Loucy (cell line): ENCODE measurements at regions not wholly inside any gene's neighbourhood (a gene's known extent, or its start where the extent isn't known, plus 50 kb on each side); places are given as distances from the start of the nearest gene placed in this dataset.

ENCODE experiments used
- H2AFZ ChIP-seq: fragments of 200-600 bp; sonication (generic); 2 replicates; pipeline ENCODE4 v1.6.0; 2016; ENCODE audit warnings: antibody characterized with exemption, mild to moderate bottlenecking, low read length, moderate library complexity
- H3F3A ChIP-seq: fragments of 200-600 bp; 2 replicates; pipeline ENCODE4 v1.6.0; 2016; ENCODE audit warnings: antibody characterized with exemption, low read depth, mild to moderate bottlenecking
- H3K27me3 ChIP-seq: fragments of 200-600 bp; sonication (generic); 2 replicates; pipeline ENCODE4 v1.6.1; 2014; ENCODE audit warnings: low read length, mild to moderate bottlenecking; ENCODE audit not compliant: insufficient read depth, poor library complexity, severe bottlenecking
- H3K36me3 ChIP-seq: fragments of 200-600 bp; sonication (generic); 2 replicates; pipeline ENCODE4 v1.6.1; 2016; ENCODE audit warnings: low read length; ENCODE audit not compliant: insufficient read depth
- H3K4me1 ChIP-seq: fragments of 200-600 bp; sonication (generic); 2 replicates; pipeline ENCODE4 v1.5.1; 2014; ENCODE audit warnings: low read length, mild to moderate bottlenecking; ENCODE audit not compliant: insufficient read depth, poor library complexity, severe bottlenecking
- H3K4me2 ChIP-seq: fragments of 200-600 bp; sonication (generic); 2 replicates; pipeline ENCODE4 v1.6.0; 2014; ENCODE audit warnings: antibody characterized with exemption, low read length, low read depth, mild to moderate bottlenecking; ENCODE audit not compliant: poor library complexity, severe bottlenecking
- H3K4me3 ChIP-seq: fragments of 200-600 bp; sonication (generic); 2 replicates; pipeline ENCODE4 v1.5.1; 2014; ENCODE audit warnings: low read length, mild to moderate bottlenecking, mixed read lengths; ENCODE audit not compliant: poor library complexity, severe bottlenecking
- H3K79me2 ChIP-seq: fragments of 200-600 bp; sonication (generic); 2 replicates; pipeline ENCODE4 v1.6.1; 2014; ENCODE audit warnings: low read length; ENCODE audit not compliant: insufficient read depth
- H3K9ac ChIP-seq: fragments of 200-600 bp; sonication (generic); 2 replicates; pipeline ENCODE4 v1.6.0; 2014; ENCODE audit warnings: mild to moderate bottlenecking, low read depth, low read length, moderate library complexity; ENCODE audit not compliant: poor library complexity, severe bottlenecking
- H3K9me2 ChIP-seq: fragments of 200-600 bp; sonication (generic); replicated peaks from 2 replicates; pipeline ENCODE4 v1.6.1; 2016; ENCODE audit warnings: low read depth, low read length, mixed read lengths
- H3K9me3 ChIP-seq: fragments of 200-600 bp; sonication (generic); 2 replicates; pipeline ENCODE4 v1.6.1; 2014; ENCODE audit warnings: mild to moderate bottlenecking, antibody characterized with exemption, low read length, low read depth; ENCODE audit not compliant: insufficient read depth
- H4K20me1 ChIP-seq: fragments of 200-600 bp; sonication (generic); 2 replicates; pipeline ENCODE4 v1.6.0; 2014; ENCODE audit warnings: antibody characterized with exemption, low read length, mild to moderate bottlenecking; ENCODE audit not compliant: insufficient read depth, poor library complexity, severe bottlenecking
- EZH2phosphoT487 ChIP-seq: fragments of 200-600 bp; IDR thresholded peaks from 2 replicates; pipeline ENCODE4 v1.6.1; 2018; ENCODE audit warnings: antibody characterized with exemption, mild to moderate bottlenecking, moderate library complexity, borderline replicate concordance
- TF ChIP-seq, protein P1 (sequence below): fragments of 200-600 bp; sonication (generic); conservative IDR thresholded peaks from 2 replicates; pipeline ENCODE4 v1.5.1; 2014; ENCODE audit warnings: mild to moderate bottlenecking, antibody characterized with exemption, low read length

DNA sequence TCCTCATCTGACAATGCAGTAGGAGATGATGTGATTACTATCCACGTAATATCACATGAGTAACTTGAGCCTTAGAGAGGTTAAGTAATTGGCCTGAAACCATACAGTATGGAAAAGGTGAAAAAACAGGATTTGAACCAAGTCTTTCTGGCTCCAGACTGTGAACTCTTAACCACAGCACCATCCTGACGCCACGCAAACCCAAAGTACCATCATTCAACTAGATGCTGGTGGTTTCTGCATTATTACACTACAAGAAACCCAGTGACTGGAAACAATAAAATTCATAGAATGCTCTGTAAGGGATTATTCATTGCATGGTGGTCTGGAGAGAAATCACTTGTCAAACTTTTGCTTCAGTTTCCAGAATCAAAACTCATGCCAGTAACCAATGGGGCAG is 90.7 kb downstream of the MAB21L3 start:
- Histone ChIP-seq H4K20me1 (no peaks in the 10 kb centered on the region), H3K4me2 (no peak overlapping the region), H3K9ac (no peak overlapping the region), H3F3A (no peaks in the 10 kb centered on the region), H3K4me3 (no peak overlapping the region), H3K36me3 (no peaks in the 10 kb centered on the region), H3K79me2 (no peaks in the 10 kb centered on the region), H3K27me3 (no peaks in the 10 kb centered on the region), H2AFZ (no peak overlapping the region), H3K9me2 (no peaks in the 10 kb centered on the region), H3K4me1 (no peaks in the 10 kb centered on the region), H3K9me3 (no peaks in the 10 kb centered on the region)
- TF ChIP-seq EZH2phosphoT487: no peak
- TF ChIP-seq, protein P1, sequence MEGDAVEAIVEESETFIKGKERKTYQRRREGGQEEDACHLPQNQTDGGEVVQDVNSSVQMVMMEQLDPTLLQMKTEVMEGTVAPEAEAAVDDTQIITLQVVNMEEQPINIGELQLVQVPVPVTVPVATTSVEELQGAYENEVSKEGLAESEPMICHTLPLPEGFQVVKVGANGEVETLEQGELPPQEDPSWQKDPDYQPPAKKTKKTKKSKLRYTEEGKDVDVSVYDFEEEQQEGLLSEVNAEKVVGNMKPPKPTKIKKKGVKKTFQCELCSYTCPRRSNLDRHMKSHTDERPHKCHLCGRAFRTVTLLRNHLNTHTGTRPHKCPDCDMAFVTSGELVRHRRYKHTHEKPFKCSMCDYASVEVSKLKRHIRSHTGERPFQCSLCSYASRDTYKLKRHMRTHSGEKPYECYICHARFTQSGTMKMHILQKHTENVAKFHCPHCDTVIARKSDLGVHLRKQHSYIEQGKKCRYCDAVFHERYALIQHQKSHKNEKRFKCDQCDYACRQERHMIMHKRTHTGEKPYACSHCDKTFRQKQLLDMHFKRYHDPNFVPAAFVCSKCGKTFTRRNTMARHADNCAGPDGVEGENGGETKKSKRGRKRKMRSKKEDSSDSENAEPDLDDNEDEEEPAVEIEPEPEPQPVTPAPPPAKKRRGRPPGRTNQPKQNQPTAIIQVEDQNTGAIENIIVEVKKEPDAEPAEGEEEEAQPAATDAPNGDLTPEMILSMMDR: no peak

DNA sequence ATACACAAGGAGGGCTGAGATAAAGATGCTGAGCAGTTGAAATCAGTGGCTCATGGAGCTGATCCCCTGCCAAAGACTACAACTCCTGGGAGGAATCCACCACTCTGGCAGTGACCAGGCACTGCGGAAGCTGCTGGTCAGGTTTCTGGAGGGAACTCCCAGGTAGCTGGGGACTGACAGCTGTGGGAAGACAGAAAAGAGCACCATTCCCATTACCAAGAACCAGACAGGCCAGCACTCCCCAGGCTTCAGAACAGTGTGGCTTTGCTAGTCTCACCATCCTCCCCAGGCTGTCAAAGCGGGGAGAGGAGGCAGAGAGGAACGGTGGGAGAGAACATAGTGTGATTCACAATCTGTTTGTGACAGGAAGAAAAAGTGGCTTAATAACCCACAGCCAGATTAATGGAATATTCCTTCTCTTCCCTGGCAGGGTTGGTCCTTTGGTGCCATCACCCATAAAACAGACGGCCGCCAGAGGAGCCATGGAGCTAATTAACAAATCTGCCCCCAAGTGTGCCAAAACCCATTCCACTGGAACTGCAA is 92.1 kb downstream of the MAB21L3 start:
- Histone ChIP-seq H2AFZ (no peak overlapping the region), H3K9me2 (no peaks in the 10 kb centered on the region), H3K27me3 (no peaks in the 10 kb centered on the region), H3K9ac (no peak overlapping the region), H3K4me2 (no peak overlapping the region), H4K20me1 (no peaks in the 10 kb centered on the region), H3K4me3 (no peak overlapping the region), H3K79me2 (no peaks in the 10 kb centered on the region), H3K36me3 (no peaks in the 10 kb centered on the region), H3F3A (no peaks in the 10 kb centered on the region), H3K9me3 (no peaks in the 10 kb centered on the region), H3K4me1 (no peaks in the 10 kb centered on the region)
- TF ChIP-seq EZH2phosphoT487: no peak

GRCh38 chr1:116203920-116204319 is 92.7 kb downstream of the MAB21L3 start:
- no peaks in the 10 kb centered on the region for H3K36me3 ChIP-seq

More at GRCh38 chr1:116203920-116204319, 92.7 kb downstream of the MAB21L3 start:
- no peaks in the 10 kb centered on the region for H3F3A ChIP-seq
- H3K9me2 ChIP-seq: no peaks in the 10 kb centered on the region
- H2AFZ ChIP-seq: no peak overlapping the region
- H3K4me2 ChIP-seq: no peak overlapping the region
- no peak overlapping the region for H3K4me3 ChIP-seq
- TF ChIP-seq, protein P1: no peak
- no peak for TF ChIP-seq EZH2phosphoT487
- no peaks in the 10 kb centered on the region for H3K4me1 ChIP-seq
- H3K9ac ChIP-seq: no peak overlapping the region
- no peaks in the 10 kb centered on the region for H3K9me3 ChIP-seq
- H3K79me2 ChIP-seq: no peaks in the 10 kb centered on the region
- H3K27me3 ChIP-seq: no peaks in the 10 kb centered on the region
- H4K20me1 ChIP-seq: no peaks in the 10 kb centered on the region
